ENCODE measurements at regions not wholly inside any gene's neighbourhood (a gene's known extent, or its start where the extent isn't known, plus 50 kb on each side); places are given as distances from the start of the nearest gene placed in this dataset.
A peak's percentile ranks its signal among the peaks of the same experiment; 100 is the strongest.

DNA sequence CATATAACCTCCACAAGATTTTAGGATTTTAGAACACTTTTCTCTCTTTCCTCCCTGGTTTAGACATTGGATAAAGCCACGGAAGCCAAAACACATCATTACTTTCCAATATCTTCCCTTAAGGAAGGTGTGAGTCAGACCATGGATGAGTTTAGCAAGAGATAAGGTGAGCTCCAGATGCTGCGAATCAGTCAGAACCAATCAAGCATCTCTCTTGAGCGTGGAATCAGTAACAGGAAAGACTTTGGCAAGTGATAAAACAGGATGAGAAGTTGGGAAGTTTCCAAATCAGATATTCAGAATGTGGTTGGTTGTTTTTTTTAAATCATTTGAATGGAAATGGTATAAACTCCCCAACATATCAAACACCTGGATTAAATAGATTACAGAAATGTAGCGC is 397.8 kb downstream of the EFNA5 start:
- Histone ChIP-seq H3K9ac (ENCODE audit: control insufficient read depth, extremely low read depth, insufficient read depth, low read length) (no peak overlapping the region), H3K9me3 (ENCODE audit: control insufficient read depth, low read depth, low read length) (no peaks in the 10 kb centered on the region), H3K4me3 (ENCODE audit: control insufficient read depth in 2 of 3, extremely low read depth in 1 of 3, insufficient read depth in 2 of 3, low read depth in 1 of 3, low read length in 3 of 3) (no peak overlapping the region), H3K36me3 (ENCODE audit: control insufficient read depth in 2 of 2, extremely low read depth in 1 of 2, insufficient read depth in 2 of 2, low read length in 2 of 2) (no peaks in the 10 kb centered on the region), H4K20me1 (ENCODE audit: control insufficient read depth, extremely low read depth, insufficient read depth, low read length) (no peaks in the 10 kb centered on the region), H3K27ac (ENCODE audit: control insufficient read depth, insufficient read depth, low read length) (no peak overlapping the region), H3K27me3 (ENCODE audit: control insufficient read depth, extremely low read depth, insufficient read depth, low read length) (no peaks in the 10 kb centered on the region), H3K4me1 (ENCODE audit: control insufficient read depth, extremely low read depth, insufficient read depth, low read length) (no peaks in the 10 kb centered on the region), H3K4me2 (ENCODE audit: control insufficient read depth, extremely low read depth, insufficient read depth, low read depth, low read length) (no peak overlapping the region), H3K79me2 (ENCODE audit: control insufficient read depth, insufficient read depth, low read length) (no peaks in the 10 kb centered on the region), H2AFZ (ENCODE audit: control insufficient read depth, low read length) (no peak overlapping the region), H3K9me1 (ENCODE audit: control insufficient read depth, extremely low read depth, insufficient read depth, low read length) (no peaks in the 10 kb centered on the region)
- peak; percentile 26 for FAIRE-seq
- dilution Hi-C loops (cut with MboI; ENCODE audit: extremely low pct_ligation_motif_present, low sequenced_read_pairs): no loop called here
- no peak for TF ChIP-seq EZH2 (IDR thresholded peaks at IDR 0.05; ENCODE audit: low read length)
- TF ChIP-seq, protein P1, sequence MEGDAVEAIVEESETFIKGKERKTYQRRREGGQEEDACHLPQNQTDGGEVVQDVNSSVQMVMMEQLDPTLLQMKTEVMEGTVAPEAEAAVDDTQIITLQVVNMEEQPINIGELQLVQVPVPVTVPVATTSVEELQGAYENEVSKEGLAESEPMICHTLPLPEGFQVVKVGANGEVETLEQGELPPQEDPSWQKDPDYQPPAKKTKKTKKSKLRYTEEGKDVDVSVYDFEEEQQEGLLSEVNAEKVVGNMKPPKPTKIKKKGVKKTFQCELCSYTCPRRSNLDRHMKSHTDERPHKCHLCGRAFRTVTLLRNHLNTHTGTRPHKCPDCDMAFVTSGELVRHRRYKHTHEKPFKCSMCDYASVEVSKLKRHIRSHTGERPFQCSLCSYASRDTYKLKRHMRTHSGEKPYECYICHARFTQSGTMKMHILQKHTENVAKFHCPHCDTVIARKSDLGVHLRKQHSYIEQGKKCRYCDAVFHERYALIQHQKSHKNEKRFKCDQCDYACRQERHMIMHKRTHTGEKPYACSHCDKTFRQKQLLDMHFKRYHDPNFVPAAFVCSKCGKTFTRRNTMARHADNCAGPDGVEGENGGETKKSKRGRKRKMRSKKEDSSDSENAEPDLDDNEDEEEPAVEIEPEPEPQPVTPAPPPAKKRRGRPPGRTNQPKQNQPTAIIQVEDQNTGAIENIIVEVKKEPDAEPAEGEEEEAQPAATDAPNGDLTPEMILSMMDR (optimal IDR thresholded peaks at IDR 0.05 in 1 of 3, IDR thresholded peaks at IDR 0.05 in 1 of 3, conservative IDR thresholded peaks at IDR 0.05 in 1 of 3; ENCODE audit: extremely low read depth in 1 of 3, insufficient read depth in 2 of 3, low read length in 3 of 3): no peak
- DNase-seq (ENCODE audit: low read depth, low spot score): no peak

DNA sequence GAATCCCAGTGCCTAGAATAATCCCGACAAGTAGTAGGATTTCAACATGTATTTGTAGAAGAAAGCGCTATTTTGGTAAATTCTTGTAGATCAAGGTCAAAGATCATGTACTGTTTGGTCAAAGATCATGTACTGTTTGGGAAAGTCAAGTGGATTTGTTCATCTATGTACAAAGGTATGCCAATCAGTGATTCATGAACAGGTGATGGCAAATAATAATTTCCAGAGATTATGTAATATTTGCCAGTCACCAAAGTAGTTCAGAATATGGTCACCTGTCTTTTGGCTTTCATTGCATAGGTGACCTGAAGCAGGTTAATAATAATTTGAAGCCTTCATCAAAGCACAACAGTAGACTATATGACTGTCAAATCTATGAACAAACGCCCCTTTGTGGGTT is 398.2 kb downstream of the EFNA5 start:
- no peaks in the 10 kb centered on the region for H3K9me1 ChIP-seq (ENCODE audit: control insufficient read depth, extremely low read depth, insufficient read depth, low read length)
- TF ChIP-seq EZH2 (IDR thresholded peaks at IDR 0.05; ENCODE audit: low read length): no peak
- TF ChIP-seq, protein P1 (optimal IDR thresholded peaks at IDR 0.05 in 1 of 3, IDR thresholded peaks at IDR 0.05 in 1 of 3, conservative IDR thresholded peaks at IDR 0.05 in 1 of 3; ENCODE audit: extremely low read depth in 1 of 3, insufficient read depth in 2 of 3, low read length in 3 of 3): no peak
- H3K4me1 ChIP-seq (ENCODE audit: control insufficient read depth, extremely low read depth, insufficient read depth, low read length): no peaks in the 10 kb centered on the region
- H3K4me2 ChIP-seq (ENCODE audit: control insufficient read depth, extremely low read depth, insufficient read depth, low read depth, low read length): no peak overlapping the region
- no peak overlapping the region for H3K27ac ChIP-seq (ENCODE audit: control insufficient read depth, insufficient read depth, low read length)
- no peak overlapping the region for H3K4me3 ChIP-seq (ENCODE audit: control insufficient read depth in 2 of 3, extremely low read depth in 1 of 3, insufficient read depth in 2 of 3, low read depth in 1 of 3, low read length in 3 of 3)
- no peaks in the 10 kb centered on the region for H3K9me3 ChIP-seq (ENCODE audit: control insufficient read depth, low read depth, low read length)
- H2AFZ ChIP-seq (ENCODE audit: control insufficient read depth, low read length): no peak overlapping the region
- H4K20me1 ChIP-seq (ENCODE audit: control insufficient read depth, extremely low read depth, insufficient read depth, low read length): no peaks in the 10 kb centered on the region
- no peaks in the 10 kb centered on the region for H3K36me3 ChIP-seq (ENCODE audit: control insufficient read depth in 2 of 2, extremely low read depth in 1 of 2, insufficient read depth in 2 of 2, low read length in 2 of 2)
- FAIRE-seq (peak; percentile 46), DNase-seq (ENCODE audit: low read depth, low spot score) (no peak)
- dilution Hi-C loops (cut with MboI; ENCODE audit: extremely low pct_ligation_motif_present, low sequenced_read_pairs): no loop called here
- H3K9ac ChIP-seq (ENCODE audit: control insufficient read depth, extremely low read depth, insufficient read depth, low read length): no peak overlapping the region
- H3K79me2 ChIP-seq (ENCODE audit: control insufficient read depth, insufficient read depth, low read length): no peaks in the 10 kb centered on the region
- H3K27me3 ChIP-seq (ENCODE audit: control insufficient read depth, extremely low read depth, insufficient read depth, low read length): no peaks in the 10 kb centered on the region
